ENCODE measurements at regions not wholly inside any gene's neighbourhood (a gene's known extent, or its start where the extent isn't known, plus 50 kb on each side); places are given as distances from the start of the nearest gene placed in this dataset.
A peak's percentile ranks its signal among the peaks of the same experiment; 100 is the strongest.

DNA sequence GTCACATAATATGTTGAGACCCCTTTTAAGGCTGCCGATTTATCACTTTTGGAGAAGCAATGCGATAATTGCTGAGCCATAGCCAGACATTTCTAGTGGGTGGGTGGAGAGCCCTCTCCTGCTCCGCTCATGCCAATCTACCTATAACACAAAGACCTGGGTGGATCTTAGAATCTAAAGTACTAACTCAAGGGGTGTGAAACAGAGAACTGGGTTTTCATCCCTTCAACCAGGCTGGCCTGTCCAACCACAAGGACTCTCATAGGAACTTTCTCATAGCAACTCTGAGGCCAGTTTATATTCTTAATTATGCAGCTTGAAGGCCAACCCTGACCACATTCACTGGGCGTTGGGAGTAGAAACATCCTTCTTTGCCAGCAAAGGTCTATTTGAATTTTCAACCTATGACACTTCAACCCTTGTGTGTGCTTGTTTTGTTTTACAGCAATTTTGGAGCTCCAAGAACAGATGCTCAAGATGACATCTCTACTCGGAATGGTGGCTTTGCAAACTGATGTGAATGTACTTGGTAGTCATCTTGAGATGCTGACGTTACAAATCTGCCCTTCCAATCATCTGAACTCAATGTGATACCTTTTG is 1198.2 kb upstream of the AUTS2 start:
- Histone ChIP-seq H3K4me2 (ENCODE audit: extremely low read depth, insufficient read depth, low read length) (no peak overlapping the region), H4K20me1 (ENCODE audit: control insufficient read depth, extremely low read depth, insufficient read depth, low read length) (no peaks in the 10 kb centered on the region), H3K79me2 (ENCODE audit: control insufficient read depth, insufficient read depth, low read length) (no peaks in the 10 kb centered on the region), H3K27ac (ENCODE audit: insufficient read depth, low read length) (no peak overlapping the region), H3K36me3 (ENCODE audit: control insufficient read depth, insufficient read depth, low read length) (no peaks in the 10 kb centered on the region), H3K4me3 (replicated peaks in 1 of 4; ENCODE audit: control extremely low read depth in 1 of 4, insufficient read depth in 1 of 4, low read depth in 3 of 4, low read length in 4 of 4) (no peak overlapping the region), H3K4me1 (ENCODE audit: control insufficient read depth, extremely low read depth, insufficient read depth, low read length) (no peaks in the 10 kb centered on the region), H3K9me3 (ENCODE audit: control insufficient read depth, insufficient read depth, low read depth, low read length) (no peaks in the 10 kb centered on the region), H3K27me3 (ENCODE audit: control insufficient read depth, insufficient read depth, low read length) (no peaks in the 10 kb centered on the region), H2AFZ (ENCODE audit: low read length) (no peak overlapping the region), H3K9ac (ENCODE audit: insufficient read depth, low read length) (no peak overlapping the region)
- no peak for TF ChIP-seq EZH2 (IDR thresholded peaks at IDR 0.05; ENCODE audit: low read length, missing control alignments)
- TF ChIP-seq, protein P1, sequence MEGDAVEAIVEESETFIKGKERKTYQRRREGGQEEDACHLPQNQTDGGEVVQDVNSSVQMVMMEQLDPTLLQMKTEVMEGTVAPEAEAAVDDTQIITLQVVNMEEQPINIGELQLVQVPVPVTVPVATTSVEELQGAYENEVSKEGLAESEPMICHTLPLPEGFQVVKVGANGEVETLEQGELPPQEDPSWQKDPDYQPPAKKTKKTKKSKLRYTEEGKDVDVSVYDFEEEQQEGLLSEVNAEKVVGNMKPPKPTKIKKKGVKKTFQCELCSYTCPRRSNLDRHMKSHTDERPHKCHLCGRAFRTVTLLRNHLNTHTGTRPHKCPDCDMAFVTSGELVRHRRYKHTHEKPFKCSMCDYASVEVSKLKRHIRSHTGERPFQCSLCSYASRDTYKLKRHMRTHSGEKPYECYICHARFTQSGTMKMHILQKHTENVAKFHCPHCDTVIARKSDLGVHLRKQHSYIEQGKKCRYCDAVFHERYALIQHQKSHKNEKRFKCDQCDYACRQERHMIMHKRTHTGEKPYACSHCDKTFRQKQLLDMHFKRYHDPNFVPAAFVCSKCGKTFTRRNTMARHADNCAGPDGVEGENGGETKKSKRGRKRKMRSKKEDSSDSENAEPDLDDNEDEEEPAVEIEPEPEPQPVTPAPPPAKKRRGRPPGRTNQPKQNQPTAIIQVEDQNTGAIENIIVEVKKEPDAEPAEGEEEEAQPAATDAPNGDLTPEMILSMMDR (conservative IDR thresholded peaks at IDR 0.05 in 1 of 2, IDR thresholded peaks at IDR 0.05 in 1 of 2; ENCODE audit: low read depth in 1 of 2, low read length in 2 of 2), result no peak
- DNase-seq (ENCODE audit: low read depth in 2 of 2), result peak in 1 of 2 donors; percentile 16

DNA sequence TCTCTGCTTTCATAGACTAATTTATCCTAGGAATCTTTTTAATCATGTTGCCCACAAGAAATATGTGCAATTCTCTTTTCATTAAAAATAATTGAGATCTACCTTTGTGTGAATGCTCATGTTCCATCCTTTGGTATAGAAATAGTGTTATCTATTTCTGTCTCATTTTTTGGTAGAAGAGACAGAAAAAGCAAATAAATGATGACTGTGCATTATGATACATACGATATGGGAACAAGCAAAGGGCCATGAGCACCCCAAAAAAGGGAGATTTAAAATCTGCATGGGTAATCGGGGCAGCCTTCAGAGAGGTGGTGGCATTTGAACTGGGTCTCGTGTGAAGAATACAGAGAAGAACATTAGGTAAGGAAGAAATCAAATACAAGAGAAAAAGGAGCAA is 1197.5 kb upstream of the AUTS2 start:
- H3K4me3 ChIP-seq (replicated peaks in 1 of 4; ENCODE audit: control extremely low read depth in 1 of 4, insufficient read depth in 1 of 4, low read depth in 3 of 4, low read length in 4 of 4), result no peak overlapping the region
- no peaks in the 10 kb centered on the region for H3K9me3 ChIP-seq (ENCODE audit: control insufficient read depth, insufficient read depth, low read depth, low read length)
- TF ChIP-seq, protein P1 (conservative IDR thresholded peaks at IDR 0.05 in 1 of 2, IDR thresholded peaks at IDR 0.05 in 1 of 2; ENCODE audit: low read depth in 1 of 2, low read length in 2 of 2), result no peak
- no peak for TF ChIP-seq EZH2 (IDR thresholded peaks at IDR 0.05; ENCODE audit: low read length, missing control alignments)
- no peaks in the 10 kb centered on the region for H3K79me2 ChIP-seq (ENCODE audit: control insufficient read depth, insufficient read depth, low read length)
- no peak for DNase-seq (ENCODE audit: low read depth in 2 of 2)
- H3K27ac ChIP-seq (ENCODE audit: insufficient read depth, low read length), result no peak overlapping the region
- no peaks in the 10 kb centered on the region for H4K20me1 ChIP-seq (ENCODE audit: control insufficient read depth, extremely low read depth, insufficient read depth, low read length)
- no peak overlapping the region for H3K9ac ChIP-seq (ENCODE audit: insufficient read depth, low read length)
- H2AFZ ChIP-seq (ENCODE audit: low read length), result no peak overlapping the region
- H3K27me3 ChIP-seq (ENCODE audit: control insufficient read depth, insufficient read depth, low read length), result no peaks in the 10 kb centered on the region
- H3K4me1 ChIP-seq (ENCODE audit: control insufficient read depth, extremely low read depth, insufficient read depth, low read length), result no peaks in the 10 kb centered on the region
- H3K4me2 ChIP-seq (ENCODE audit: extremely low read depth, insufficient read depth, low read length), result no peak overlapping the region
- H3K36me3 ChIP-seq (ENCODE audit: control insufficient read depth, insufficient read depth, low read length), result no peaks in the 10 kb centered on the region

DNA sequence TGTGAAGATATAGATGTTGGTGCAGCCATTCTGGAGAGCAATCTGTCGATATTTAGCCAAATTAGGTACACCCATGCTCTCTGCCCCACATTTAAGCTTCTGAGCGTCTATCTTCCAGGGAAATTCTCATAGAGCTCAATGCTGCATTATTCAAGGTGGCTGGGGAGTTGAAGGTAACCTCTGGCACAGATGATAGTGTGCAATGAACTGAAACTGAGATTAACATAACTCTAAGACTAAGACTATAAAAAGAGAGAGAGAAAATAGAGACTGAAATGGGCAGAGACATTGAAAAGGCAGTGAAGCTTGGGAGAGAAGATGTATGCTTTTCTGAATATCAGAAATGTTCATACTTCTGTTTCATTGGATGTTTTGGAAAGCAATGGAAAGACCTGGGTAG is 1197.0 kb upstream of the AUTS2 start:
- no peaks in the 10 kb centered on the region for H3K4me1 ChIP-seq (ENCODE audit: control insufficient read depth, extremely low read depth, insufficient read depth, low read length)
- H3K4me3 ChIP-seq (replicated peaks in 1 of 4; ENCODE audit: control extremely low read depth in 1 of 4, insufficient read depth in 1 of 4, low read depth in 3 of 4, low read length in 4 of 4), result no peak overlapping the region
- H3K9me3 ChIP-seq (ENCODE audit: control insufficient read depth, insufficient read depth, low read depth, low read length), result no peaks in the 10 kb centered on the region
- DNase-seq (ENCODE audit: low read depth in 2 of 2), result no peak
- H3K4me2 ChIP-seq (ENCODE audit: extremely low read depth, insufficient read depth, low read length), result no peak overlapping the region
- no peak overlapping the region for H3K27ac ChIP-seq (ENCODE audit: insufficient read depth, low read length)
- no peaks in the 10 kb centered on the region for H4K20me1 ChIP-seq (ENCODE audit: control insufficient read depth, extremely low read depth, insufficient read depth, low read length)
- no peaks in the 10 kb centered on the region for H3K79me2 ChIP-seq (ENCODE audit: control insufficient read depth, insufficient read depth, low read length)
- H3K9ac ChIP-seq (ENCODE audit: insufficient read depth, low read length), result no peak overlapping the region
- no peaks in the 10 kb centered on the region for H3K27me3 ChIP-seq (ENCODE audit: control insufficient read depth, insufficient read depth, low read length)
- no peaks in the 10 kb centered on the region for H3K36me3 ChIP-seq (ENCODE audit: control insufficient read depth, insufficient read depth, low read length)
- H2AFZ ChIP-seq (ENCODE audit: low read length), result no peak overlapping the region
- no peak for TF ChIP-seq EZH2 (IDR thresholded peaks at IDR 0.05; ENCODE audit: low read length, missing control alignments)
- TF ChIP-seq, protein P1 (conservative IDR thresholded peaks at IDR 0.05 in 1 of 2, IDR thresholded peaks at IDR 0.05 in 1 of 2; ENCODE audit: low read depth in 1 of 2, low read length in 2 of 2), result no peak

Measured in fibroblast of lung (primary cell).